Right lung (tissue), 2 donors: ENCODE measurements at regions not wholly inside any gene's neighbourhood (a gene's known extent, or its start where the extent isn't known, plus 50 kb on each side); places are given as distances from the start of the nearest gene placed in this dataset.
A peak's percentile ranks its signal among the peaks of the same experiment; 100 is the strongest.
"Not testable (repeated sequence)": the region's sequence is repeated elsewhere in the genome, so short reads cannot be mapped to it uniquely, and the experiment has no call there.

Source experiments
- DNase-seq, 2 donors: peaks; one replicate each; pipeline ENCODE4 v3.0.0-alpha.2; 2013

DNA sequence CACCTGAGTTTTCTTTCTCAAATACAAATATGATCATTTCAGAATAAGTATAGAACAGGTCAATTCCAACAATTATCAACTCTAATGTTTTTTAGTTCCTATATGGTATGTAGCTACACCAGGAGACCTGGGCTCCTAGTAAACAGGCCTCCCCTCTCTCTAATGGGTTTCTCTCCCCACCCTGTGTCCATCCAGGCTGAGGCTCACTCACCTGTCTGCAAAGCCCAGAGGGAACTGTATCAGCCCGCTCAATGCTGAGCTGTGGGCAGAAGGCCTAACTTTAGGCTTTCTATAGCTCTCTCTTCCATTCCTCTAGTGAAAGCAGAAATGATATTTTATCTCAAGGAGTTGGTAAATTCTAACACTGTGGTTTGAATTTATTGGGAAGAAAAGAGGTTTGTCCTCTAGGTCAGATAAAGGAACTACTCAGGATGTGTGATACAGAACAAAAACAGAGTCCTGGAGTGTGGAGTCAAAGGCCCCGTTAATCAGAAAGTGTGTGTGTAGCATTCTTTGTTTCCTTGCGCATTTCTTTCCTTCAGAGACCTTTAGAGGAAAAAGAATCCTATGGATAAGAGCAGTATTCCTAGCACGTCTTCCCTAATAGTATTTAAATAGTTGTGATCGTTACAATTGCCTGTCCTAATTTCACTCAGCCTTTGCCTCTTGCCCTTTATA lies 408.9 kb downstream of the PYDC2 start:
- DNase-seq: no peak

DNA sequence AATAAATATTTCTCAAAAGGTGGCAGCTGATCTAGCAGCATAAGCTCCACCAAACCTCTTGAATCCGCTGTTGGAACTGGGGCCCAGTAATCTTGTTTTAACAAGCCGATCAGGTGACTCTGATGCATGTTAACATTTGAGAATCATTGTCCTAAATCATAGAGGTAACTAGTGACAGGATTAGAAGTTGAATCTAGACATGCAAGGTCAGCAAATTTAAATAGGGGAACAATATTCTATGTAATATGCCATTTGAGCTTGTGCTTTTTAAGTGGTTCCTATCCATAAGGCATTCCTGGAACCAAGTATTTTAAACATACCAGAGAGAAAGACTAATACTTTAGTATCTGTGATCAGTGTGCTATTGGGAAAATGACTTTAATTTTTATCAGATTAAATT lies 412.8 kb downstream of the PYDC2 start:
- no peak for DNase-seq

DNA sequence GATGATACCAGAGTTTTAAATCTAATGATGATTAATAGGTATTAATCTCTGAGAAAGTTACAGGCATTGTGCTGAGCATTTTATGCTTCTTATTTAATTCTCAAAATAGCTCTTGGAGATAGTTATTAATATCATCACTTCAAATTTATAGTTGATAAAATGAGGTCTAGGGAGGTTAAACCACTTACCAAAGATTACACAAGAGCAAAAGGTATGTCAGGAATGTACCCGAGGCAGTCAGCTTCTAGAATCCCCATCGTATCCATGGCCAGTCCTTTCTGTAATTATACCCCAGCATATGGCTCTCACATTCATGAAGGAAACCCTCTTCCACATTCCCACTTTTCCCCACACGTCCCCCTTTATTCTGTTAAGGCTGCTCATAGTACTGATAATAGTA lies 421.3 kb downstream of the PYDC2 start:
- no peak for DNase-seq

DNA sequence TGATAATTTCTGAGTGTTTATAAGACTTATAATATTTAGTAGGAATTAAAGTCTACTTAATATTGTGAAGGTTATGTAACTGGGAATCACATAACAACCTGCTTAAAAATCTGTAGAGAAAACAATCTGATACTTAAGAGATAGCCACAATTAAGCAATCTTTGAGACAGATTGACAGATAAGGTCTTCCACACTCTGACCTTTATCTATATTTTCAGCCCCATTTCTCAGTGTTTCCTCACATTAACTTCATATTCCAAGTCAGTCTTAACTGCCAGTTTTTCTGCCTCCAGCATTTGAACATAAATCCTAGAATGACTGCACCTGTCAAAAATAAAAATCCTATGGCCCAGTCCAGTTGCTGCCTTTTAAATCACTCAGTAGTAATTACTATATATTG lies 423.2 kb downstream of the PYDC2 start:
- no peak for DNase-seq

DNA sequence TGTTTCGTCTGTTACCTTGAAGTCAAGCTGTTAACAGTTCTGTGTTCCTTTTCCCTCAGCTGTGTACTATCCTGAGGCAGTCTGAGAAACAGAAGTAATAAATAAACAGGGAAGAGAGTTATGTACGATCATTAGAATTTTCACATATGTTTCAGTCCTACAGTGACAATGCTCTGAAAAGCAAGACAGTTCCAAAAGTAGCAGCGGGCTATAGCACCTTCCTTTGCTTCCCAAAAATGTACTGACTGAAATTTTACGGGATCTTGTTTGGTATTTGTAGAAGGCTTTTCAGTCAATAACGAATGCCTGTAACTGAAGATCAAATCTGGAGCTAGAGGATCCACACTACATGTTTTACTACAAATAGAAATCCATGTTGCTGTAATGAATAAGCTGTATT lies 428.1 kb downstream of the PYDC2 start:
- DNase-seq: no peak

DNA sequence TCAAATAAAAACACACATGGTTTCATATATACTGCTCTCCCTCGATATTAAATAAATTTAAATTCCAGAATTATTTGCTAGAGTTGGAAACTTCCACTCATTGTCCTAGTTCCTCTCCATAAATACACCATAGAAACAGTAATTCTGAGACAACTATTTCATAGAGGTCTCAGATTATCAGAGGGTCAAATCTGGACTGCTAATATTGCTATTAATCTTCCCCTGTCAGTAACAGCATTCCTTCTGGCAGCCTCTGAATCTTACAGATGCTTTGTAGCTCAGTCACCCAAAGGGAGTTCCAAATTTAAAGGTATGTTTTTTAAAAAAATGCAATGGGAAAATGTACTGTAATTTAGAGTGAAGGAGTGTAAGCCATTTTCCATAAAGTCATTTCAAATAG lies 428.8 kb downstream of the PYDC2 start:
- DNase-seq: no peak

DNA sequence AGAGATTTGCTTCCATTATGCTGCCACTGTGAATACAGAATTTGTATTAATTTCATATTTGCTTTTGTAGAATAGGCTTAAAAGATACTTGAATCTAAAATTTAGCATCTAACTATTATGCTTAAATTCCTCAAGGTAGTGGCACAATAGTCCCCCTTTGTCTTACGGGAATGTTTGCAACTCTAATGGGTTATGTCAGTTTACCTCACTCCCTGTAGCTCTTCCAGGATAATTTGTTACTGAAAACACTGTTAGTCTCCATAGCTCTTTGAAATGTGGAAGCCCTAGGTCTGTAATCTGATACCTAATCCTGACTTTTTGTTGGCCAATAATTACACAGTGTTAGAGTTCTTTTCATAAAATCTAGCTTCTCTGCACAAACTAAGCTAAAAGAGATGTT lies 433.4 kb downstream of the PYDC2 start:
- DNase-seq: no peak

DNA sequence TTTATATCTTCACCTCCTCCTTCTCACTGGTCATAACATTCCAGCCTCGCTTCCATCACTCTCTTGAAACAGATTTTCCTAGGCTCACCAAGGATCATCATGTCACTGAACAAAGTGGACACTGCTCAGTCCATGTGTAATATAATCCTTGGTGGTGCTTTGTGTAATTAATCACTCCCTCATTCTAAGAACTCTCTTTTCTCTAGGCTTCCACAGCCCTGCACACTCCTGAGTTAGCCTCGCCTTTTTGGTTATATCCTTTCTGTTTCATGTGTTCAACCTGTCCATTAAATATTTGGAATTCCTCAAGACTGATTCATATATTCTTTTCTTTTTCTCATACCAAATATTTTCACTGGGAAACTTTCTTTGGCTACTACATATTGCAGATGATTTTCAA lies 440.8 kb downstream of the PYDC2 start:
- DNase-seq: no peak

DNA sequence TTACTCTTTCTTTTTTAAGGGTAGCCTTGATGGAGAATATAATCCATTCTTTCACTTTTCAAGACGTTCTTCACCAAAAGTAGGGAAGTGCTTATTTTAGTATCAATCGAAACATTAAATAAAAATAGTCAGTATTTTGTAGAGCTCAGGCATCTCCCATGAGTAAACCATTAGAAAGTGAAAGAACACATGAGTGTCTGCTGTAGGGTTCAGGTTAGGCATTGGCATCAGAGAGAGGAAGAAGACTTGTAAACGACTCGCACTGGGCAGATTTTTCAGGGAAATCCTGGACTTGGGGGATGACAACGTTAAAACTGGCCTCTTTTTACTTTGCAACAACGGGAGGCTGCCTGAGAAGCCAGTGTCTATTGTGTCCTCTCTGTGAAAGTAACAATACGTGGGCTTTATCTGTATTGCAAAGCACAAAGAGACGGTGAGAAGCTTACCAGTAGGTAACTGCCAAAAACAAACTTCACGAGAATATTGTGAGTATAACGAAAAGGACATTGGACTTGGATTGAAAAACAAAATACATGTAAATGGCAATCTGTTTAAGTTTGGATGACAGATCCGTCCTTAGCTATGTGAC lies 451.7 kb downstream of the PYDC2 start:
- no peak for DNase-seq

DNA sequence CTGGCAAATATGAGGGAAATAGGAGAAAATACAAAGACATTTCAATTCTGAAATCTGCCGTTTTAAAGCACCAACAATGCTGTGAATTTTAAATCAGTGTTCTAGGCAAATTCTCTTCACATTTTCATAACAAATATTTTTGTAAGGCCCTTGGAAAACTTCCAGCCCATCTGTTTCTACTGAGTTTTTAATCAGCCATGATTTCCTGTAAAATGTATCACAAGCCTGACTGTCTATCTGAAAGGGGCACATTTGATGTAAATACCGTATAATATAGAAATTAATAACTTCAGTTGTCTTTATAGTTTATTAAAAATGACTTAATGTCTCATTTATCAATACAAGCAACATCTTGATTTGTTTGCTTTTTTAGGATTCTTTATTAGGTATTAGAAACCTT lies 454.7 kb downstream of the PYDC2 start:
- peak in 1 of 2 donors; percentile 8 for DNase-seq

DNA sequence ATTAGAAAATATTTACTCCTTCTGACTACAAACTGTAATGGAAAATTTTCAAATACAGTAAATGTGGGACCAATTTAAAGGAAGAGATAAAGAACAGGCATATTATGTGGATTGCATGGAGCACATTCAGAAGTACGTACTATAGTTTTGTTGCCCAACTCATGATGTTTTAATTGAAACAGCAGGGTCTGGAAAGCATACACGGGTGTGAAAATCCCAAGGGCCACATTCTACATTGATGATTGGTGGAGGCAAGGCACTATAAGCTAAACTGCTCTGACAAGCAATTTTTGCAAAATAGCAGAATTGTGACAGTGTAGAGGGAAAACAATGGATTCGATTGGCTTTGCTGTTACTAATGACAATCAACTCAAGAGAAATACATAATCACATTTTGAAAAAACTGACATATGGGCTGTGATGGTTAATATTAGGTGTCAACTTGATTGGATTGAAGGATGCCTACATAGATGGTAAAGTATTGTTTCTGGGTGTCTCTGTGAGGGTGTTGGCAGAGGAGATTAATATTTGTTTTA lies 458.6 kb downstream of the PYDC2 start:
- DNase-seq: no peak

DNA sequence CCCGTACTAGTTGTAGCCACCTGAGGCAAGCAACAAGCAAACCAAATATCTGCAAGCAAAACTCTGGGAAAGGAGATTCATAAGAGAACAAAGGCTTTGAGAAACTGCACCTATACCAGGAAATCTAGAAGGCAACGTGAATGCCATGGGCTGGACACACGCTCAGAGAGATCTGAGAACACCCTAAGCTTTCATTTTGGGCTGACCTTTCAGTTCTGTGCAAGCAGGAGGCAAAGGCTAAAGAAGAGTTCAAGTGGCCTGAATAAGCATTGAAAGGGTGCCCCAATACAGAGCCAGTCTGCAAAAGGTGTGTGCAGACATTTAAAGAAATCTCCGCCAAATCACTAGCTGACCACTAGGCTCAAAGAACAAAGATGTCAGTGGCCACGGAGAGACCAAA lies 461.6 kb downstream of the PYDC2 start:
- DNase-seq: no peak

DNA sequence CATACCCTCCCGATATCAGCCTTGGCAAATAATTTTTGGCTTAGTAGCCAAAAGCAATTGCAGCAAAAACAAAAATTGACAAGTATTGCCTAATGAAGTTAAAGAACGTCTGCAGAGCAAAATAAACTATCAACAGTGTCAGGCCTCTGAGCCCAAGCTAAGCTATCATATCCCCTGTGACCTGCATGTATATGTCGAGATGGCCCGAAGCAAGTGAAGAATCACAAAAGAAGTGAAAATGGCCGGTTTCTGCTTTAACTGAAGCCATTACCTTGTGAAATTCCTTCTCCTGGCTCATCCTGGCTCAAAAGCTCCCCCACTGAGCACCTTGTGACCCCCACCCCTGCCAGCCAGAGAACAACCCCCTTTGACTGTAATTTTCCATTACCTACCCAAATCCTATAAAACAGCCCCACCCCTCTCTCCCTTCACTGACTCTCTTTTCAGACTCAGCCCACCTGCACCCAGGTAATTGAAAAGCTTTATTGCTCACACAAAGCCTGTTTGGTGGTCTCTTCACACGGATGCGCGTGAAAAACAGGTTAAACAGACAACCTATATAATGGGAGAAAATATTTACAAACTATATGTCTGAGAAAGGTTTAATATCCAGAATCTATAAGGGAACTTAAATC lies 466.3 kb downstream of the PYDC2 start:
- not testable (repeated sequence) for DNase-seq

DNA sequence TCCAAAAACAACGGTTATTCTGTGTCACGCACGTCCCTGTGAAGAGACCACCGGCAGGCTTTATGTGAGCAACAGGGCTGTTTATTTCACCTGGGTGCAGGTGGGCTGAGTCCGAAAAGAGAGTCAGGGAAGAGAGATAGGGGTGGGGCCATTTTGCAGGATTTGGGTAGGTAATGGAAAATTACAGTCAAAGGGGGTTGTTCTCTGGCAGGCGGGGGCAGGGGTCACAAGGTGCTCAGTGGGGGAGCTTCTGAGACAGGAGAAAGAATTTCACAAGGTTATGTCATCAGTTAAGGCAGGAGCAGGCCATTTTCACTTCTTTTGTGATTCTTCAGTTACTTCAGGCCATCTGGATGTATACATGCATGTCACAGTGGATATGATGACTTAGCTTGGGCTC lies 467.0 kb downstream of the PYDC2 start:
- not testable (repeated sequence) for DNase-seq

DNA sequence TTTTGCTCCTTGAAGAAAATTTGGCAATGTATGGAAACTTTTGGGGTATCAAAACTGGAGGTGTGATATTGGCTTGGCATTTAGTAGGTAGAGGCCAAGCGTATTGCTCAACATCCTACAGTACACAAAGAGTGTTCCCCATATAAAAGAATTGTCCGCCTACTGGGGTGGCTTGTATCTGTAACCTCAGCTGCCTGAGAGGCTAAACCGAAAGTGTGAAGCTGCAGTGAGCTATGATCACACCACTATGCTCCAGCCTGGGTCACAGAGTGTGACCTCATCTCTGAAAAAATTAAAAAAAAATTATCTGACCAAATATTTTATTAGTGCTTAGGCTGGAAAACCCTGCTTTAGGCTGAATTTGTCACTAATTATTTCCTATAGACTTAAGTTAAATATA lies 483.9 kb downstream of the PYDC2 start:
- DNase-seq: no peak

DNA sequence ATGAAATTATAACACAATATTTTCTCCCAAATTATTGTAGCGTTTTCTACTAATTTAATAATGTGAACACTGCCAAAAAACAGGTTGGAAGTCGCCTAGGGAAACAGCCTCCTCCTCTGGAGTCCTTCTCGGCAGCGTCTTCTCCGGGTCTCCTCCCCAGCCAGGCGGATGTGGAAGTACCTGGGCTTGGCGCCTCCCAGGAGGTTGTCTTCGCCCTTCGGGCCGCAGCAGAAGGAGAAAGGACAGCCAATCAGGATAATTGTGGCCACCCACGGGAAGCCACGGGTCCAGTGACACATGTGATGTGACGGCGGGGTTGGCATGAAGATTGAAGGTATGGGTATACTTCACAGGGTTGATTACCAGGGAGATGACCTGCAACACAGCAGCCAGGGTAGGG lies 491.2 kb downstream of the PYDC2 start:
- no peak for DNase-seq

DNA sequence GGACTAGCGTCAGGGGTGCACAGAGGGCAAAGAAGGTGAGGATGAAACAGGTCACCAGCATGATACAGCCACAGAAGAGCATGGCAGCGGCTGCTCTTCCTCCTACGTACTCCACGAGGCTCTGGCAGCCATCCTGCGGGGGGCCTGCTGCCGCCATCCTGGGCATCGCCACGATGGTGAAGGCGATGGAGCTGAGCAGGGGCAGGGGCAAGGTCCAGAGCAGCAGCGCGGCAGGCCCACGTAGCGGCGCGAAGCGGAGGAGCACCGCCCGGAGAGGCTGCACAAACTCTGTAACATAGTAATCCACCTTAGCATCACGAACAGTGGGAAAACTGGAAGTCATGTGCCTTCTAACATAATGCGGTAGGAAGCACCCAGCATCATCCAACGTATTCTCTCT lies 491.6 kb downstream of the PYDC2 start:
- no peak for DNase-seq

DNA sequence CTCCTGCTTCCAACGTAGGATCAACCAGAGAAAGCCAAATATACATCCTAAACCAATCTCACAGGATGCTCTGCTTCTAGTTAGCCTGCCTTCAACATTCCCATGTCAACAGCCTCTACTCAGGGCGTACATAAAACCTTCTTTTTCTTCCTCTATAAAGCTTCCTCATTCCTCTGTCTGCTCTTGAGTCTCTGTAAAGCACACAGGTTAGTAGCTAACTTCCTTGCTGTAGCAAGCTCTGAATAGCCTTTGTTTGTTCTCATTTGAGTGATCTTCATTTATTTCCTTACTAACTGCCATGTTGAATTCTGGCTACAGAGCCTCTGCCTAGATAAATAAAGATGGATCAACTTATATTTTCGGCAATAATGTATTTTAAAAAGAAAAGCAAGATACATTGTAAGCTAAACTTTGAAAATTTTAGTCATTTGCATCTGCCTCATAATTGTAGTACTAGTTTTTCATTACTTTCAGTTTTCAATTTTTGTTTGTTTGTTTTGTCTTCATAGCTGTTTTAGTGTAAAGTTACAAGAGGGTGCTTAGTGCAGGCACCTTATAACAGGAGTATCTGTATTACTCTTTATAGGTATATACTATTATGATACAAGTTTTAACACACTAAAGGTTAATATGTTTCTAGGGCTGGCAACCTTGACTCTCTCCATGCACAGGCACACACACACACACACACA lies 498.2 kb downstream of the PYDC2 start:
- DNase-seq: no peak

DNA sequence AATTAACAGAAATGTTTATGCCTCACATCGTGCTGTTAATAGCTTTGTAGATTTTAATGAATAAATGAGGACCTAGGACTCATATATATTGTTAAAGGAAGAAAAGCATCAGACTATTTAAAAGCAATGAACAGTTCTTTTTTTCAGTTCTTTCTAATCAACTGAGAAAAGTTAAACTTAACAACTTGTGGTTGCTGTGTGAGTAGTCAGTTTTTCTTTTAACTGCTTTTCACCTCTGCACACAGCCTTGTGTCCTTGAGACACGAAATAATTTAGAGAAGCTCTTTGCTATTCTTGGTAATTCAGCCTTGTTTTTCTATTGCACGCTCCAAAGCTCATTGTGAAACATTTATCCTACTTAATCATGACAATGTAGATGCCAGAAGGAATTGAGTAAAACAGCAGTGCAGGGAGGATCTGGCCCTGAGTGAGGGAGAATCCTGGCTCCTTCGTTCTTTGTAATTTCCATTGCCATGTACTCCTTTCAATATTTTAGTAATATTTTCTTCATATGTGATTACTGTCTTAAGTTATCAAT lies 499.0 kb downstream of the PYDC2 start:
- DNase-seq: no peak

DNA sequence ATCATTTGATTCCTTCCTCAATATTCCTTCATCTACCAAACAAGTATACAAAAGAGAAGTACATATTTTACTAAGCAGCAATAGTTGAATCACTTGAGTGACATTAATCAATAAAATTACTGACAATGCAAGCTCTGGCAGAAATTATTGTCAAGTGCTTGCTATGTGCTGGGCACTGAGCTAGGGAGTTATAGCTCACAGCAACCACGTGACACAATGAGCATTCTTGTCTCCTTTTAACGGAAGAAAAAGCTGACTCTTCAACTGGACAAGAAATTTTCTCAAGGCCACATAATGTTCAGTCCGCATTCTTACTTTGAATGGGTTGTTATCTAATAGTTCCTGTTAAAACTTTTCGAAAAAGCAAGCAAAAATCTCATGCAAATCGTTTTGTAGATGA lies 500.1 kb downstream of the PYDC2 start:
- no peak for DNase-seq

DNA sequence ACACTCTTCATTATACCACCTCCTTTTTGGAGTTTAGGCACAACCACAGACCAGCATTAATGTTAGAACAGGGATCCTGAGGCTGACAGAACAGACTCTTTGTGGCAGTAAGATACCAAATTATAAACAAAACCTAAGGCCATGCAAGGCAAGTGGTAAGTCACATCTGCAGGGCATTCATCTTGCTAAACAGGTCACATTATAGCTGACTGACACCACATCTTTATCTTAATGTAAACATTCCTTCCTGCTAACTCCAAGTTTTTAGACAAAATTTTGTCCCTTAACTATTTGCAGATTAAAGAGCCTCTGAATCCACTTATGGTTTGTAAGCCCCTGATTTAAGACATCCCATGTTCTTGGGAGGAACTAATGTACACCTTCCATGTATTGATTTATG lies 500.6 kb downstream of the PYDC2 start:
- DNase-seq: no peak

DNA sequence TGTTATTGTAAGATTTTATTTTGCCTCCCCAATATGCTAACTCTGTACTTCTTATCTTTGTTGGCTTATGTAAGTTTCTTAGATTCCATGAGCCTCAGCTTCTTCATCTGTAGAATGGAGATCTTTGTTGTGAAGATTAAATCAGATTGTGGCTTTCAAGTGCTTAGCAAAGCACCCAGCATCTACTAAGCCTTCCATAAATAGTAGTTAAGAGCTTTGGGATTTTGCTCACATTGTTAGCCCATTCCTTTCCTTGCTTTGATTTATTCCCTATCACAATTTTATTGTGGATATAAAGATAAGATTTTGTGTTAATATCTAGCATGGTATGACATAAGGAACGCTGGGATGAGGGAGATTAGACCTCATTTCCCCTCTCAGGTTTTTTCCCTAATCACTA lies 501.4 kb downstream of the PYDC2 start:
- no peak for DNase-seq

DNA sequence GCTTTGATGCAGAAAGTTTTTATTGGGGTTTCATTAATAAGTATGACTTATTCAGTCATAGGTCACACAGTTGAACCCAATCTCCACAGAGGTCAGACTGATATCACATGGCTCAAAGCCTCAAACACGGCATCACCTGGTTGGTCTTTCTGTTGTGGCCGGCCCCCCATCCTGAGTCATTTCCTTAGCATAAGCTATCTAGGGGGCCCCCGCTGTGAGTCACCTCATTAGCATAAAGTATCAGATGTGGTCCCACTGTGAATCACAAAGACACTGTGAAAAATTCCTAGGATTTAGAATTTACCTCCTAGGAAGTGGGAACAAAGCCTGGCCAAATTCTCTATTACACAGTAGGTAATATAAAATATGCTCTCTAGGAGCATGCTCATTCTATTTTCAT lies 502.2 kb downstream of the PYDC2 start:
- no peak for DNase-seq
